ENCODE measurements at regions not wholly inside any gene's neighbourhood (a gene's known extent, or its start where the extent isn't known, plus 50 kb on each side); places are given as distances from the start of the nearest gene placed in this dataset.

DNA sequence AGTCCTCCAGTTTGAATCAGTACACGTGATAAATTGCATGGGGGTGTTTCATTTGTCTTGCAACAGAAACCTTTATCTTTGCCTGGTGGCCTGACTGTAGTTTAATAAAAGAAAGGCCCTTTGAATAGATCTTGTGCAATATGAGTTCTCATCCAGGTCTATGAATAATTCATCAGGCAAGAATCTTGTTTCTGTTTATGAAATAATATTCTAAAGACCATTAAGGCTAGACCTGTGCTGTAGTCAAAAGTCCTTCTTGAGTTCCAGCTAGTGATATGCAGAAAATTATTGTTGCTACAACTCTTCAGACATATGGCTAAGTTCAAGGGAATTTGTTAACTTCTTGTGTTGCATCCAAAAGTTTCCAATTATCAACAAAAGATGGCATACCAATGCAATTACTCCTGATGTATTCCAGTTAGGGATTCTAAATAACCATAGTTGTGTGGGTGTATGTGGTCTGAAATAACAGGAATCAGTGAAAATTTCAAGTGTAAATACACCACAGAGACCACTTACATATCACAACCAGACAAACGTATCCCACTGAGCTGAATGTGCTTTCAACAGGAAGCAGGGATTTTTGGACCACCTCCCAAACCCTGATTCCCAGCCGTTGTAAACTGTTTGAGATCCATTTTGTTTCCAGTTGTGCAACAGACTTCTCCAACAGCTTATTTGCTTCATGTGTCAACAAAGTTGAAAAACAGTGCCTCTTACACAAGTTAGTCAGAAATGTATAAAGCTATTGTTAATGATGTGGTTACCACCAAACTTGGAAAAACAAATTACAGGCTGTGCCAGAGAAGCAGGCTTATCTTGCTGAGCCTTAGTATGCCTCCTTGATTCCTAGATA lies 54.7 kb upstream of the BICC1 start:
- TF ChIP-seq, protein P1, sequence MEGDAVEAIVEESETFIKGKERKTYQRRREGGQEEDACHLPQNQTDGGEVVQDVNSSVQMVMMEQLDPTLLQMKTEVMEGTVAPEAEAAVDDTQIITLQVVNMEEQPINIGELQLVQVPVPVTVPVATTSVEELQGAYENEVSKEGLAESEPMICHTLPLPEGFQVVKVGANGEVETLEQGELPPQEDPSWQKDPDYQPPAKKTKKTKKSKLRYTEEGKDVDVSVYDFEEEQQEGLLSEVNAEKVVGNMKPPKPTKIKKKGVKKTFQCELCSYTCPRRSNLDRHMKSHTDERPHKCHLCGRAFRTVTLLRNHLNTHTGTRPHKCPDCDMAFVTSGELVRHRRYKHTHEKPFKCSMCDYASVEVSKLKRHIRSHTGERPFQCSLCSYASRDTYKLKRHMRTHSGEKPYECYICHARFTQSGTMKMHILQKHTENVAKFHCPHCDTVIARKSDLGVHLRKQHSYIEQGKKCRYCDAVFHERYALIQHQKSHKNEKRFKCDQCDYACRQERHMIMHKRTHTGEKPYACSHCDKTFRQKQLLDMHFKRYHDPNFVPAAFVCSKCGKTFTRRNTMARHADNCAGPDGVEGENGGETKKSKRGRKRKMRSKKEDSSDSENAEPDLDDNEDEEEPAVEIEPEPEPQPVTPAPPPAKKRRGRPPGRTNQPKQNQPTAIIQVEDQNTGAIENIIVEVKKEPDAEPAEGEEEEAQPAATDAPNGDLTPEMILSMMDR (conservative IDR thresholded peaks at IDR 0.05; ENCODE audit: low read depth, low read length), result no peak
- TF ChIP-seq EZH2phosphoT487 (IDR thresholded peaks at IDR 0.05; ENCODE audit: borderline replicate concordance, low read length) (no peak), EZH2 (IDR thresholded peaks at IDR 0.05; ENCODE audit: low read length, unreplicated experiment) (no peak)

Data from PC-3 (cell line).